OCI-LY7 (cell line): ENCODE measurements at regions not wholly inside any gene's neighbourhood (a gene's known extent, or its start where the extent isn't known, plus 50 kb on each side); places are given as distances from the start of the nearest gene placed in this dataset.

ENCODE experiments used
- BruUV-seq: library from RNA; stranded (reverse); fragments of 400-500 nt; replicated peaks from 2 replicates; lab custom pipeline; 2021; lab: Mats Ljungman, UMichigan
- CTCF ChIA-PET: fragments of 300-600 bp; sonication (Branson Sonifier 250); formaldehyde crosslinking; loops from one replicate; lab custom pipeline; 2022; ENCODE audit warnings: antibody characterized with exemption; ENCODE audit not compliant: unreplicated experiment; lab: Charles Lee
- POLR2A ChIA-PET: fragments of 300-600 bp; sonication (Branson Sonifier 250); formaldehyde crosslinking; loops from one replicate; lab custom pipeline; 2022; ENCODE audit warnings: antibody characterized with exemption; lab: Charles Lee
- DNase-seq: peaks from one replicate; pipeline ENCODE4 v3.0.0-alpha.2; 2015; ENCODE audit warnings: low spot score
- H2AFZ ChIP-seq: fragments of 200-600 bp; sonication (generic), shearing (Covaris generic); 2 replicates; pipeline ENCODE4 v1.6.1; 2014; ENCODE audit warnings: mild to moderate bottlenecking, antibody characterized with exemption, low read length, moderate library complexity
- H3K27ac ChIP-seq: fragments of 200-600 bp; sonication (generic); 2 replicates; pipeline ENCODE4 v1.5.1; 2014; ENCODE audit warnings: mixed run types, low read depth, mild to moderate bottlenecking, moderate library complexity, low read length, inconsistent platforms; ENCODE audit not compliant: poor library complexity, severe bottlenecking
- H3K36me3 ChIP-seq: fragments of 200-600 bp; sonication (generic); 2 replicates; pipeline ENCODE4 v1.6.1; 2014; ENCODE audit warnings: mild to moderate bottlenecking, antibody characterized with exemption, low read length, moderate library complexity, mixed read lengths; ENCODE audit not compliant: insufficient read depth
- H3K4me1 ChIP-seq: fragments of 200-600 bp; sonication (generic); 2 replicates; pipeline ENCODE4 v1.5.1; 2014; ENCODE audit warnings: mild to moderate bottlenecking, low read length; ENCODE audit not compliant: insufficient read depth, poor library complexity, severe bottlenecking
- H3K4me2 ChIP-seq: fragments of 200-600 bp; sonication (generic); 2 replicates; pipeline ENCODE4 v1.6.1; 2014; ENCODE audit warnings: mild to moderate bottlenecking, low read length
- H3K4me3 ChIP-seq: fragments of 200-600 bp; sonication (generic); 2 replicates; pipeline ENCODE4 v1.5.1; 2014; ENCODE audit warnings: mild to moderate bottlenecking, low read depth, low read length; ENCODE audit not compliant: poor library complexity, severe bottlenecking
- H3K79me2 ChIP-seq: fragments of 200-600 bp; sonication (generic); 2 replicates; pipeline ENCODE4 v1.6.1; 2016; ENCODE audit warnings: low read depth, mild to moderate bottlenecking, low read length, moderate library complexity, mixed read lengths; ENCODE audit not compliant: insufficient read depth
- H3K9me2 ChIP-seq: fragments of 200-600 bp; sonication (generic); 2 replicates; pipeline ENCODE4 v1.6.1; 2016; ENCODE audit warnings: mild to moderate bottlenecking, low read length, mixed read lengths; ENCODE audit not compliant: insufficient read depth
- H3K9me3 ChIP-seq: fragments of 200-600 bp; sonication (generic); 2 replicates; pipeline ENCODE4 v1.6.1; 2014; ENCODE audit warnings: mild to moderate bottlenecking, mixed run types, low read length, mixed read lengths
- H4K20me1 ChIP-seq: fragments of 200-600 bp; sonication (generic); 2 replicates; pipeline ENCODE4 v1.6.1; 2014; ENCODE audit warnings: mild to moderate bottlenecking, antibody characterized with exemption, low read length, moderate library complexity, mixed read lengths; ENCODE audit not compliant: insufficient read depth
- EZH2phosphoT487 ChIP-seq: fragments of 200-600 bp; sonication (generic); IDR thresholded peaks from 2 replicates; pipeline ENCODE4 v1.6.1; 2018; ENCODE audit warnings: low read depth, borderline replicate concordance, mild to moderate bottlenecking, mixed run types, antibody characterized with exemption, low read length, moderate library complexity, mixed read lengths
- intact Hi-C: fragments of 100-400 bp; cut with micrococcal nuclease; formaldehyde crosslinking; loops from one replicate; pipeline ENCODE4 v1.10.0; 2022; ENCODE audit not compliant: unreplicated experiment
- TF ChIP-seq, protein P1 (sequence below): fragments of 200-600 bp; sonication (generic); conservative IDR thresholded peaks from 2 replicates; pipeline ENCODE4 v1.5.1; 2014; ENCODE audit warnings: mild to moderate bottlenecking, antibody characterized with exemption, low read length, moderate library complexity, mixed read lengths

- intact Hi-C loops, result no loop called here
- no peaks in the 10 kb centered on the region for H3K4me1 ChIP-seq
These were observed 415.5 kb upstream of the SOX5 start for GRCh38 chr12:24364921-24365320.

GRCh38 chr12:24363177-24363754 lies 413.8 kb upstream of the SOX5 start:
- Histone ChIP-seq H3K4me3 (no peak overlapping the region), H3K9me3 (no peaks in the 10 kb centered on the region), H3K4me1 (no peaks in the 10 kb centered on the region), H3K9me2 (no peaks in the 10 kb centered on the region), H3K4me2 (no peak overlapping the region), H3K27ac (no peak overlapping the region), H2AFZ (no peak overlapping the region), H3K79me2 (no peaks in the 10 kb centered on the region), H3K36me3 (no peaks in the 10 kb centered on the region), H4K20me1 (no peaks in the 10 kb centered on the region)
- TF ChIP-seq, protein P1, sequence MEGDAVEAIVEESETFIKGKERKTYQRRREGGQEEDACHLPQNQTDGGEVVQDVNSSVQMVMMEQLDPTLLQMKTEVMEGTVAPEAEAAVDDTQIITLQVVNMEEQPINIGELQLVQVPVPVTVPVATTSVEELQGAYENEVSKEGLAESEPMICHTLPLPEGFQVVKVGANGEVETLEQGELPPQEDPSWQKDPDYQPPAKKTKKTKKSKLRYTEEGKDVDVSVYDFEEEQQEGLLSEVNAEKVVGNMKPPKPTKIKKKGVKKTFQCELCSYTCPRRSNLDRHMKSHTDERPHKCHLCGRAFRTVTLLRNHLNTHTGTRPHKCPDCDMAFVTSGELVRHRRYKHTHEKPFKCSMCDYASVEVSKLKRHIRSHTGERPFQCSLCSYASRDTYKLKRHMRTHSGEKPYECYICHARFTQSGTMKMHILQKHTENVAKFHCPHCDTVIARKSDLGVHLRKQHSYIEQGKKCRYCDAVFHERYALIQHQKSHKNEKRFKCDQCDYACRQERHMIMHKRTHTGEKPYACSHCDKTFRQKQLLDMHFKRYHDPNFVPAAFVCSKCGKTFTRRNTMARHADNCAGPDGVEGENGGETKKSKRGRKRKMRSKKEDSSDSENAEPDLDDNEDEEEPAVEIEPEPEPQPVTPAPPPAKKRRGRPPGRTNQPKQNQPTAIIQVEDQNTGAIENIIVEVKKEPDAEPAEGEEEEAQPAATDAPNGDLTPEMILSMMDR, result no peak
- no peak for TF ChIP-seq EZH2phosphoT487
- intact Hi-C loops, result no loop called here
- no peak for DNase-seq
- BruUV-seq, result no TSS peak
- POLR2A ChIA-PET, result interaction anchor here (0.7 kb wide), 1 partner anchor 11 kb away, joined by 3 read pairs; no protein-coding TSS in a partner anchor
- CTCF ChIA-PET, result no interaction called here

More at GRCh38 chr12:24364921-24365320, 415.5 kb upstream of the SOX5 start:
- Histone ChIP-seq H3K9me2 (no peaks in the 10 kb centered on the region), H3K27ac (no peak overlapping the region), H3K36me3 (no peaks in the 10 kb centered on the region), H2AFZ (no peak overlapping the region), H3K4me2 (no peak overlapping the region), H3K9me3 (no peaks in the 10 kb centered on the region), H3K79me2 (no peaks in the 10 kb centered on the region), H3K4me3 (no peak overlapping the region), H4K20me1 (no peaks in the 10 kb centered on the region)
- ChIA-PET CTCF (no interaction called here), POLR2A (no interaction called here)
- TF ChIP-seq EZH2phosphoT487, result no peak
- TF ChIP-seq, protein P1, result no peak
- no TSS peak for BruUV-seq
- DNase-seq, result no peak

- H3K4me3 ChIP-seq, result no peak overlapping the region
- no TSS peak for BruUV-seq
- H3K4me1 ChIP-seq, result no peaks in the 10 kb centered on the region
- no peaks in the 10 kb centered on the region for H3K9me2 ChIP-seq
- intact Hi-C loops, result no loop called here
- H3K36me3 ChIP-seq, result no peaks in the 10 kb centered on the region
- no peaks in the 10 kb centered on the region for H3K9me3 ChIP-seq
- H3K79me2 ChIP-seq, result no peaks in the 10 kb centered on the region
- H2AFZ ChIP-seq, result no peak overlapping the region
- no peaks in the 10 kb centered on the region for H4K20me1 ChIP-seq
- DNase-seq, result no peak
- TF ChIP-seq, protein P1, result no peak
- TF ChIP-seq EZH2phosphoT487, result no peak
- no peak overlapping the region for H3K4me2 ChIP-seq
- H3K27ac ChIP-seq, result no peak overlapping the region
- CTCF ChIA-PET, result no interaction called here
- POLR2A ChIA-PET, result interaction anchor here (0.7 kb wide), 1 partner anchor 272 kb away, joined by 8 read pairs; no protein-coding TSS in a partner anchor
These were observed 412.6 kb upstream of the SOX5 start for GRCh38 chr12:24361877-24362580.
